ENCODE measurements at regions not wholly inside any gene's neighbourhood (a gene's known extent, or its start where the extent isn't known, plus 50 kb on each side); places are given as distances from the start of the nearest gene placed in this dataset.

GRCh38 chr9:96089452-96090085 is 212.4 kb downstream of the HSD17B3 start:
- Mint-ChIP-seq H3K4me1 (no peaks in the 10 kb centered on the region), H3K4me3 (no peak overlapping the region), H3K27ac (no peak overlapping the region), H3K9me3 (peaks cover 4% of the 10 kb centered on the region), H3K36me3 (no peaks in the 10 kb centered on the region), H3K27me3 (peaks cover 33% of the 10 kb centered on the region)
- ATAC-seq = no peak

DNA sequence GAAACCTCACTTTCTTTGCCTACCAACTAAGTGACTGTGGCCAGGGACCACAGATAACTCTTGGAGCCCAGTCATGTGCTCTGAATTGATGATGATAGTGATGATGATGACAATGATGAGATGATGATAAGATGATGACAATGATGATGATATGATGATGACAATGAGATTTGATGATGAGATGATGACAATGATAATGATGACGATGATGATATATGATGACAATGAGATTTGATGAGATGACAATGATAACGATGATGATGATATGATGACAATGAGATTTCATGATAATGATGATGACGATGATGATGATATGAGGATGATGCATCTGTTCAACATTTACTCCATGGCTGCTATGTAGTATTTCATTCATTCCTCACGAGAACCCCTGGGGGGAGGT is 213.0 kb downstream of the ERCC6L2 start:
- H3K4me1 Mint-ChIP-seq = no peaks in the 10 kb centered on the region
- H3K27me3 Mint-ChIP-seq = peaks cover 40% of the 10 kb centered on the region
- H3K4me3 Mint-ChIP-seq = no peak overlapping the region
- no peak overlapping the region for H3K27ac Mint-ChIP-seq
- ATAC-seq = no peak
- no peaks in the 10 kb centered on the region for H3K36me3 Mint-ChIP-seq
- H3K9me3 Mint-ChIP-seq = peaks cover 4% of the 10 kb centered on the region

- H3K9me3 Mint-ChIP-seq = peaks cover 4% of the 10 kb centered on the region
- no peak overlapping the region for H3K27ac Mint-ChIP-seq
- H3K4me1 Mint-ChIP-seq = no peaks in the 10 kb centered on the region
- H3K36me3 Mint-ChIP-seq = no peaks in the 10 kb centered on the region
- ATAC-seq = no peak
- peaks cover 47% of the 10 kb centered on the region for H3K27me3 Mint-ChIP-seq
- H3K4me3 Mint-ChIP-seq = no peak overlapping the region
Observed at GRCh38 chr9:96087669-96088299, 212.3 kb downstream of the ERCC6L2 start.

- no peaks in the 10 kb centered on the region for H3K4me1 Mint-ChIP-seq
- H3K36me3 Mint-ChIP-seq = no peaks in the 10 kb centered on the region
- no peak overlapping the region for H3K4me3 Mint-ChIP-seq
- H3K27me3 Mint-ChIP-seq = peaks cover 51% of the 10 kb centered on the region
- H3K9me3 Mint-ChIP-seq = peaks cover 4% of the 10 kb centered on the region
- peak; percentile 55 for ATAC-seq
- H3K27ac Mint-ChIP-seq = no peak overlapping the region
Observed at GRCh38 chr9:96086936-96087571, 211.6 kb downstream of the ERCC6L2 start.

- no peaks in the 10 kb centered on the region for H3K36me3 Mint-ChIP-seq
- no peak overlapping the region for H3K27ac Mint-ChIP-seq
- no peak for ATAC-seq
- no peaks in the 10 kb centered on the region for H3K4me1 Mint-ChIP-seq
- H3K9me3 Mint-ChIP-seq = peaks cover 4% of the 10 kb centered on the region
- H3K4me3 Mint-ChIP-seq = no peak overlapping the region
- H3K27me3 Mint-ChIP-seq = peaks cover 51% of the 10 kb centered on the region
Observed at GRCh38 chr9:96085491-96086143, 210.1 kb downstream of the ERCC6L2 start.

GRCh38 chr9:96084331-96084734 is 208.8 kb downstream of the ERCC6L2 start:
- no peak for ATAC-seq
- Mint-ChIP-seq H3K4me3 (no peak overlapping the region), H3K9me3 (peaks cover 4% of the 10 kb centered on the region), H3K27ac (no peak overlapping the region), H3K36me3 (no peaks in the 10 kb centered on the region), H3K27me3 (peaks cover 51% of the 10 kb centered on the region), H3K4me1 (no peaks in the 10 kb centered on the region)

DNA sequence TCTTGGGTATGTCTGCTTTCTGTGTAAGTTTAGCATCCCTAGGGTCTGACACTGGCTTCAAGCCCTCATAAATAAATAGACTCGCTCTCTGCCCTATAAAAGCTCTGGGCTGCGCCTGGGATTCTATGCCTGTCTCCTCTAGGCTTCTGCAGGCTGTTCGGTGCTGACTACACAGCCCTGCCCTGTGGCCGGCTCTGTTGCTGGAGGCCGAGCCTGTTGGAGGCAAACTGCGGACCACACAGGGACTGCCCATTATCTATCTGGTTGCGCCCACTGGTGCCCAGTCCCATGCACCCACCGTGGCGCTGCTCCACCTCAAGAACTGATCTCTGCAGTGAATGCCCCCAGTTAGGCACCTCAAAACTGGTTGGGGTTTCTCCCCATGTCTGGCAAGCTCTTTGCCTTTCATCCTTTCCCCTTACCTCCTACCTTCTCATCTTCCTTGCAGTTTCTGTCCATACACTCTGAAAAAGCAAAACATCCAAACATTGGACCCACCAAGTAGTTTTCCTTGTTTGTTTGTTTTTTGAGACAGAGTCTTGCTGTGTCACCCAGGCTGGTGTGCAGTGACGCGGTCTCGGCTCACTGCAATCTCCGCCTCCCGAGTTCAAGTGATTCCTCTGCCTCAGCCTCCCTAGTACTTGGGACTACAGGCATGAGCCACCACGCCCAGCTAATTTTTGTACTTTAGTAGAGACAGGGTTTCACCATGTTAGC is 207.2 kb downstream of the ERCC6L2 start:
- no peak for ATAC-seq
- Mint-ChIP-seq H3K36me3 (no peaks in the 10 kb centered on the region), H3K4me1 (no peaks in the 10 kb centered on the region), H3K4me3 (no peak overlapping the region), H3K9me3 (no peaks in the 10 kb centered on the region), H3K27ac (no peak overlapping the region), H3K27me3 (peaks cover 39% of the 10 kb centered on the region)

- Mint-ChIP-seq H3K27me3 (peaks cover 20% of the 10 kb centered on the region), H3K4me3 (no peak overlapping the region), H3K9me3 (no peaks in the 10 kb centered on the region), H3K36me3 (no peaks in the 10 kb centered on the region), H3K27ac (no peak overlapping the region), H3K4me1 (no peaks in the 10 kb centered on the region)
- ATAC-seq = no peak
Observed at GRCh38 chr9:96080364-96080763, 204.9 kb downstream of the ERCC6L2 start.

- Mint-ChIP-seq H3K36me3 (no peaks in the 10 kb centered on the region), H3K4me3 (no peak overlapping the region), H3K27me3 (peaks cover 20% of the 10 kb centered on the region), H3K9me3 (no peaks in the 10 kb centered on the region), H3K4me1 (no peaks in the 10 kb centered on the region), H3K27ac (no peak overlapping the region)
- ATAC-seq = no peak
Observed at GRCh38 chr9:96079779-96080178, 204.3 kb downstream of the ERCC6L2 start.

DNA sequence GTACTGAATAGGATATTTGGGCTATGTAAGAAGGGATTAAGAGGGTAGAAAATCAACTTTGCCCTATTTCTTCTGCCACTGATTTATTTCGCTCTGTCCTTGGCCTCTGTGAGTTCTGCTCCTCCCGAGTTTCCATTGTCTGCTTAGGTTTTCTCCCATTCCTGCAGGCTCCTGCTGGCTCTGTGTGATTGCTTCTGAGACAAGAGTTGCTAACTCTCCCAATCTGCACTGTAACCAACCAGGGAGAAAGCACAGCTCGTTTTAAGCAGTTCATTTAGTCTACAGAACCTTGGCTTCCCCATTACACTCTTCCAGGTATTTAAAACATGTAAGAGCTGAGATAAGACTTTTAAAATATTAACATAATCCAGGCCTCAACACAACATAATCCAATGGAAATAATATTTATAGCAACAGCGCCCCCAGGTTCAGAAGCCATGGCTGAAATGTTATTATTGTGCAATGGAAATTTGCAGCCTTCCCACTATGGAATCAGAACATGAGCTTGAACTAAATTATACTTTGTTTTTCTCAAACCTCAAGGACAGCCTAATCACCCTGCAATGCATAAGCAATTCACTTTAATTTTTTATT is 203.5 kb downstream of the ERCC6L2 start:
- Mint-ChIP-seq H3K4me1 (no peaks in the 10 kb centered on the region), H3K4me3 (no peak overlapping the region), H3K36me3 (no peaks in the 10 kb centered on the region), H3K27ac (no peak overlapping the region), H3K9me3 (no peaks in the 10 kb centered on the region), H3K27me3 (peaks cover 16% of the 10 kb centered on the region)
- no peak for ATAC-seq

DNA sequence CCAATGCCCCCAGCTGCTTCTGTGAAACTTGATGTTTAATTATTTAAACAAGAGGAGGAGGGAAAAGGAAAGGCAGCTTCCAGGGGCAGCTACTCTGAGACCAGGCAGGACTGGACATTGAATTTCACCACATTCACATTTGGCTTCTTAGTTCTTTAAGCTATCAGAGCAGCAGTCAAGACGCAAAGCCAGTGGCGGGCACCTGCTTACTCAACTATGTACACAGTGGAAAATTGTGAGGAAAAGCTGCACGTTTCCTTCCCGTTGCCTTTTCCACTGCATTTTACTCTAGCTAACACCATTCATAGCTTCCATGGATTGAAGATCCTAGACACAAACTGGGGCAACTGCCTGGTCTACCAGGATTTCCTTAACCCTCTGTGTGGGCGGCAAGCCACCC is 200.3 kb downstream of the ERCC6L2 start:
- Mint-ChIP-seq H3K27me3 (no peaks in the 10 kb centered on the region), H3K9me3 (no peaks in the 10 kb centered on the region), H3K36me3 (no peaks in the 10 kb centered on the region), H3K27ac (no peak overlapping the region), H3K4me3 (no peak overlapping the region), H3K4me1 (no peaks in the 10 kb centered on the region)
- no peak for ATAC-seq

- no peaks in the 10 kb centered on the region for H3K4me1 Mint-ChIP-seq
- no peaks in the 10 kb centered on the region for H3K36me3 Mint-ChIP-seq
- peaks cover 5% of the 10 kb centered on the region for H3K27me3 Mint-ChIP-seq
- no peak for ATAC-seq
- H3K4me3 Mint-ChIP-seq = no peak overlapping the region
- H3K9me3 Mint-ChIP-seq = no peaks in the 10 kb centered on the region
- no peak overlapping the region for H3K27ac Mint-ChIP-seq
Observed at GRCh38 chr9:96075111-96075510, 199.6 kb downstream of the ERCC6L2 start.

GRCh38 chr9:96073531-96074480 is 198.3 kb downstream of the ERCC6L2 start:
- H3K9me3 Mint-ChIP-seq = no peaks in the 10 kb centered on the region
- H3K4me3 Mint-ChIP-seq = no peak overlapping the region
- no peak overlapping the region for H3K27ac Mint-ChIP-seq
- H3K4me1 Mint-ChIP-seq = no peaks in the 10 kb centered on the region
- H3K36me3 Mint-ChIP-seq = no peaks in the 10 kb centered on the region
- peaks cover 11% of the 10 kb centered on the region for H3K27me3 Mint-ChIP-seq
- no peak for ATAC-seq

DNA sequence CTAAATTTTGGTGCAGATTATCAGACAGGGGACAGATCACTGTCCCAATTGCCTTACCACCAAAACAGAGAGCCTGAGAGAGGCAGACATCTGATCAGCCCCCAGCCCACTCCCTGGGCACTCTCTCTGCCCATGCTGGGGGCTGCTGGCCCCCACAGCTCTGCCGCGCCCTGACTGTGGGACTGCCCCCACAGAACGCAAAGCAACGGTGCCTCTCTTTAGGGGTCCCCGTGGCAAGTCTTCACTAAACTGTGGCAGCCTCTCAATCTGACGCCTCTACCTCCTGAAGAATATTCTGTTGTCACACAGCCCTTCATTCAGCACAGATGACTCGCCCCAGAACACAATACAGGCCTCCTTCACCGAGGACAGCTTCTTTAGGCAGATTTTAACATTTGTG is 197.4 kb downstream of the ERCC6L2 start:
- ATAC-seq = peak; percentile 6
- H3K4me3 Mint-ChIP-seq = no peak overlapping the region
- no peaks in the 10 kb centered on the region for H3K9me3 Mint-ChIP-seq
- no peaks in the 10 kb centered on the region for H3K36me3 Mint-ChIP-seq
- no peak overlapping the region for H3K27ac Mint-ChIP-seq
- no peaks in the 10 kb centered on the region for H3K4me1 Mint-ChIP-seq
- peaks cover 11% of the 10 kb centered on the region for H3K27me3 Mint-ChIP-seq
